ENCODE measurements at regions not wholly inside any gene's neighbourhood (a gene's known extent, or its start where the extent isn't known, plus 50 kb on each side); places are given as distances from the start of the nearest gene placed in this dataset.
"Not testable (repeated sequence)": the region's sequence is repeated elsewhere in the genome, so short reads cannot be mapped to it uniquely, and the experiment has no call there.

DNA sequence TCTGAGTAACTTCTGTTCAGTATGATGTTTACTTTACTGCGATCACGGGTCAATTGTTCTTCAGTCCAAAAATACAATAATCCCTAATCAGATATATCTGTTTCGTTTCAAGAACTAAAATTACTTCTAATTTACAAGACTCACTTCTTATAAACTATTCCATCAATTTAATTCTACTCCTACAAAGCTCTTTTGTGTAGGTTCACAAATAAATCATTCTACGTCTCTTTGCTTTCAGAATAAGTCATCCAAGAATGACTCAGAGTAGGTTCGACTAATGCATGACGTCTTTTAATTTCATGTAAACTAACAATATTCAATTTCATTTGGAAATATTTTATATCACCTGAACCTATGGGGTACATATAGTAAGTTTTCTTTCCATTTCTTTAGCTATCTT lies 571.9 kb downstream of the PCDH11X start:
- TF ChIP-seq, protein P1, sequence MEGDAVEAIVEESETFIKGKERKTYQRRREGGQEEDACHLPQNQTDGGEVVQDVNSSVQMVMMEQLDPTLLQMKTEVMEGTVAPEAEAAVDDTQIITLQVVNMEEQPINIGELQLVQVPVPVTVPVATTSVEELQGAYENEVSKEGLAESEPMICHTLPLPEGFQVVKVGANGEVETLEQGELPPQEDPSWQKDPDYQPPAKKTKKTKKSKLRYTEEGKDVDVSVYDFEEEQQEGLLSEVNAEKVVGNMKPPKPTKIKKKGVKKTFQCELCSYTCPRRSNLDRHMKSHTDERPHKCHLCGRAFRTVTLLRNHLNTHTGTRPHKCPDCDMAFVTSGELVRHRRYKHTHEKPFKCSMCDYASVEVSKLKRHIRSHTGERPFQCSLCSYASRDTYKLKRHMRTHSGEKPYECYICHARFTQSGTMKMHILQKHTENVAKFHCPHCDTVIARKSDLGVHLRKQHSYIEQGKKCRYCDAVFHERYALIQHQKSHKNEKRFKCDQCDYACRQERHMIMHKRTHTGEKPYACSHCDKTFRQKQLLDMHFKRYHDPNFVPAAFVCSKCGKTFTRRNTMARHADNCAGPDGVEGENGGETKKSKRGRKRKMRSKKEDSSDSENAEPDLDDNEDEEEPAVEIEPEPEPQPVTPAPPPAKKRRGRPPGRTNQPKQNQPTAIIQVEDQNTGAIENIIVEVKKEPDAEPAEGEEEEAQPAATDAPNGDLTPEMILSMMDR (conservative IDR thresholded peaks at IDR 0.05; ENCODE audit: low read depth, low read length) = not testable (repeated sequence)
- not testable (repeated sequence) for TF ChIP-seq MXI1 (IDR thresholded peaks at IDR 0.05; ENCODE audit: borderline replicate concordance, low read depth, low read length); POLR2A (IDR thresholded peaks at IDR 0.05; ENCODE audit: low read depth, low read length); MAZ (IDR thresholded peaks at IDR 0.05; ENCODE audit: borderline replicate concordance, low read depth, low read length); FOS (IDR thresholded peaks at IDR 0.05; ENCODE audit: low read depth, low read length); CEBPB (IDR thresholded peaks at IDR 0.05; ENCODE audit: low read depth, low read length); BHLHE40 (IDR thresholded peaks at IDR 0.05; ENCODE audit: low read depth, low read length); RAD21 (IDR thresholded peaks at IDR 0.05; ENCODE audit: low read length); RCOR1 (IDR thresholded peaks at IDR 0.05; ENCODE audit: insufficient replicate concordance, low read length); RFX5 (IDR thresholded peaks at IDR 0.05; ENCODE audit: low read depth, low read length)
- TF ChIP-seq, protein P2, sequence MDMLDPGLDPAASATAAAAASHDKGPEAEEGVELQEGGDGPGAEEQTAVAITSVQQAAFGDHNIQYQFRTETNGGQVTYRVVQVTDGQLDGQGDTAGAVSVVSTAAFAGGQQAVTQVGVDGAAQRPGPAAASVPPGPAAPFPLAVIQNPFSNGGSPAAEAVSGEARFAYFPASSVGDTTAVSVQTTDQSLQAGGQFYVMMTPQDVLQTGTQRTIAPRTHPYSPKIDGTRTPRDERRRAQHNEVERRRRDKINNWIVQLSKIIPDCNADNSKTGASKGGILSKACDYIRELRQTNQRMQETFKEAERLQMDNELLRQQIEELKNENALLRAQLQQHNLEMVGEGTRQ (IDR thresholded peaks at IDR 0.05; ENCODE audit: low read depth, low read length) = not testable (repeated sequence)
- TF ChIP-seq, protein P3, sequence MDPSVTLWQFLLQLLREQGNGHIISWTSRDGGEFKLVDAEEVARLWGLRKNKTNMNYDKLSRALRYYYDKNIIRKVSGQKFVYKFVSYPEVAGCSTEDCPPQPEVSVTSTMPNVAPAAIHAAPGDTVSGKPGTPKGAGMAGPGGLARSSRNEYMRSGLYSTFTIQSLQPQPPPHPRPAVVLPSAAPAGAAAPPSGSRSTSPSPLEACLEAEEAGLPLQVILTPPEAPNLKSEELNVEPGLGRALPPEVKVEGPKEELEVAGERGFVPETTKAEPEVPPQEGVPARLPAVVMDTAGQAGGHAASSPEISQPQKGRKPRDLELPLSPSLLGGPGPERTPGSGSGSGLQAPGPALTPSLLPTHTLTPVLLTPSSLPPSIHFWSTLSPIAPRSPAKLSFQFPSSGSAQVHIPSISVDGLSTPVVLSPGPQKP (IDR thresholded peaks at IDR 0.05; ENCODE audit: borderline replicate concordance, low read depth, low read length) = not testable (repeated sequence)
